ENCODE measurements at regions not wholly inside any gene's neighbourhood (a gene's known extent, or its start where the extent isn't known, plus 50 kb on each side); places are given as distances from the start of the nearest gene placed in this dataset.

DNA sequence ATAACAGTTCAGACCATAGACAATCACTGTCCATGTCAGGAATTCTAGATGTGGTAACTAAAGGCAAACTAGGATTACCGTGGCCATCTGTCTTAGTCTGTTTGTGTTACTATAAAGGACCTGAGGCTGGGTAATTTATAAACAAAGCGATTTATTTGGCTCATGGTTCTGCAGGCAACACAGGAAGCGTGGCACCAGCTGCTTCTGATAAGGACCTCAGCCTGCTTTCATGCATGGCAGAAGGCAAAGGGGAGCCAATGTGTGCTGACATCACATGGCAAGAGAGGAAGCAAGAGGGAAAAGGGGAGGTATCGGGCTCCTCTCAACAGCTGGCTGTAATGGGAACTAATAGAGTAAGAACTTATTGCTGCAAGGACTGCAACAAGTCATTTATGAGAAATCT lies 376.7 kb downstream of the GPM6A start:
- Mint-ChIP-seq H3K4me1 (no peaks in the 10 kb centered on the region), H3K27ac (no peak overlapping the region), H3K36me3 (ENCODE audit: low read depth) (no peaks in the 10 kb centered on the region), H3K9me3 (no peaks in the 10 kb centered on the region), H3K4me3 (no peak overlapping the region), H3K27me3 (ENCODE audit: low read depth) (no peaks in the 10 kb centered on the region)
- no peak for TF ChIP-seq CTCF (IDR thresholded peaks at IDR 0.05; ENCODE audit: unreplicated experiment in 3 of 3)

DNA sequence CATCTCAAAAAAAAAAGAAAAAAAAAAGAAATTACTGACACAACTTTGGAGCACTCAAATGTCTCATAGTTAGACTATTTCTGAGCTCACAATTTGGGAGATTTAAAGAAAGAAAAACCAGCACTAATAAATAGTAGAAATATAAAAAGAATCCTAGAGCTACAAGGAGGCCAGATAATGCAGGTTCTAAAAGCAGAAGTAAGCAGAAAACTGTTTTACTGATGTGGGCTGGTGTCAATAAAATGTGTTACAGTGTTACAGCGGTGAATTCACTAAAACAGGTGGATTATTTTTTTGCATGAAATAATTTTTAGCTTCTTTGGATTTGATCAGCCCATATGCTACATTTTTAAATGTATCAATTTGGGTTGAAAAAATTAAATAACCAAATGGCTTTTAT lies 375.9 kb downstream of the GPM6A start:
- no peaks in the 10 kb centered on the region for H3K36me3 Mint-ChIP-seq (ENCODE audit: low read depth)
- no peaks in the 10 kb centered on the region for H3K9me3 Mint-ChIP-seq
- H3K4me1 Mint-ChIP-seq: no peaks in the 10 kb centered on the region
- H3K27ac Mint-ChIP-seq: no peak overlapping the region
- no peak for TF ChIP-seq CTCF (IDR thresholded peaks at IDR 0.05; ENCODE audit: unreplicated experiment in 3 of 3)
- no peak overlapping the region for H3K4me3 Mint-ChIP-seq
- H3K27me3 Mint-ChIP-seq (ENCODE audit: low read depth): no peaks in the 10 kb centered on the region

DNA sequence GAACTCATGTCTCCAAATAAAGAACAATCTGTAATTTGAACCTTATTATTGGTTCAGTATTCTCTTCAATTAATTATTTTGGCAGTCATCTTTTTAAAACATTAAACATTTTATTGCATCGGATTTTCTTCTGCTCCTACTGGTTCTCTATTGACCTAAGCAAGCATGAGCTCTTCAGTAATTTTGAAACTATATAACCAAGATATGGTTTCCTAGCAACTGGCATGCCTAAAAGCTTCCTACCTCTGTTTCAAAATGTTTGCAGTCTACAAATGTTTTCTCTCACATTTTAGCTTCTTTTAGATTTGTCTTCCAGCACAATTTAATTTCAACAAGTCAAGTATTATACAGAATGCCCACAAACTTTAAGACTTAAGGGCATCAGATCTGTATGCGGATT lies 371.3 kb downstream of the GPM6A start:
- Mint-ChIP-seq H3K27ac (no peak overlapping the region), H3K27me3 (ENCODE audit: low read depth) (no peaks in the 10 kb centered on the region), H3K4me1 (no peaks in the 10 kb centered on the region), H3K9me3 (no peaks in the 10 kb centered on the region), H3K36me3 (ENCODE audit: low read depth) (no peaks in the 10 kb centered on the region), H3K4me3 (no peak overlapping the region)
- no peak for TF ChIP-seq CTCF (IDR thresholded peaks at IDR 0.05; ENCODE audit: unreplicated experiment in 3 of 3)

- Mint-ChIP-seq H3K9me3 (no peaks in the 10 kb centered on the region), H3K4me3 (no peak overlapping the region), H3K27ac (no peak overlapping the region), H3K27me3 (ENCODE audit: low read depth) (no peaks in the 10 kb centered on the region), H3K4me1 (no peaks in the 10 kb centered on the region), H3K36me3 (ENCODE audit: low read depth) (no peaks in the 10 kb centered on the region)
- no peak for TF ChIP-seq CTCF (IDR thresholded peaks at IDR 0.05; ENCODE audit: unreplicated experiment in 3 of 3)
Observed at GRCh38 chr4:175441256-175441655, 370.8 kb downstream of the GPM6A start.

DNA sequence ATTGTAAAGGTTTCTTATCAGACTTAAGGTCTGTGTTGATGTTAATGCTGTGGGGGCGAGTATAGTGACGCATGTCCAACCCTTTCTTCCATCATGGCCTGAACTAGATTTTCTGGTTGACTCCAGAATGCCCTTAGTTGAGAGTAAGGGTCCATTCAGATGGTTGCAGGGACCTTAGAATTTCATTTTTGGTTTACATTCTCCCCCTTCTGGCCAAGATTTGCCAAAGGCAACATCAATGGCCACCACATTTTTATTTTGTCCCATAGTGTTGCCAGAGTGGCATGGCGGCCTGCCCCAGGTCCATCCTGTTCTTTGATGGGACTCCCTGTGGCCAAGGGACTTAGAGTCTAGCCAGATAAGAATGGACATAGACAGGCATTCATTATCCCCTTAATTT lies 368.5 kb downstream of the GPM6A start:
- no peak overlapping the region for H3K4me3 Mint-ChIP-seq
- no peaks in the 10 kb centered on the region for H3K9me3 Mint-ChIP-seq
- no peaks in the 10 kb centered on the region for H3K36me3 Mint-ChIP-seq (ENCODE audit: low read depth)
- no peaks in the 10 kb centered on the region for H3K4me1 Mint-ChIP-seq
- no peak overlapping the region for H3K27ac Mint-ChIP-seq
- H3K27me3 Mint-ChIP-seq (ENCODE audit: low read depth): no peaks in the 10 kb centered on the region
- TF ChIP-seq CTCF (IDR thresholded peaks at IDR 0.05; ENCODE audit: unreplicated experiment in 3 of 3): no peak

GRCh38 chr4:175444512-175444911 lies 367.6 kb downstream of the GPM6A start:
- H3K9me3 Mint-ChIP-seq: no peaks in the 10 kb centered on the region
- no peak for TF ChIP-seq CTCF (IDR thresholded peaks at IDR 0.05; ENCODE audit: unreplicated experiment in 3 of 3)
- H3K4me1 Mint-ChIP-seq: no peaks in the 10 kb centered on the region
- no peak overlapping the region for H3K27ac Mint-ChIP-seq
- no peaks in the 10 kb centered on the region for H3K27me3 Mint-ChIP-seq (ENCODE audit: low read depth)
- H3K36me3 Mint-ChIP-seq (ENCODE audit: low read depth): no peaks in the 10 kb centered on the region
- no peak overlapping the region for H3K4me3 Mint-ChIP-seq

All from nephron (organoid).